ENCODE measurements at regions not wholly inside any gene's neighbourhood (a gene's known extent, or its start where the extent isn't known, plus 50 kb on each side); places are given as distances from the start of the nearest gene placed in this dataset.

DNA sequence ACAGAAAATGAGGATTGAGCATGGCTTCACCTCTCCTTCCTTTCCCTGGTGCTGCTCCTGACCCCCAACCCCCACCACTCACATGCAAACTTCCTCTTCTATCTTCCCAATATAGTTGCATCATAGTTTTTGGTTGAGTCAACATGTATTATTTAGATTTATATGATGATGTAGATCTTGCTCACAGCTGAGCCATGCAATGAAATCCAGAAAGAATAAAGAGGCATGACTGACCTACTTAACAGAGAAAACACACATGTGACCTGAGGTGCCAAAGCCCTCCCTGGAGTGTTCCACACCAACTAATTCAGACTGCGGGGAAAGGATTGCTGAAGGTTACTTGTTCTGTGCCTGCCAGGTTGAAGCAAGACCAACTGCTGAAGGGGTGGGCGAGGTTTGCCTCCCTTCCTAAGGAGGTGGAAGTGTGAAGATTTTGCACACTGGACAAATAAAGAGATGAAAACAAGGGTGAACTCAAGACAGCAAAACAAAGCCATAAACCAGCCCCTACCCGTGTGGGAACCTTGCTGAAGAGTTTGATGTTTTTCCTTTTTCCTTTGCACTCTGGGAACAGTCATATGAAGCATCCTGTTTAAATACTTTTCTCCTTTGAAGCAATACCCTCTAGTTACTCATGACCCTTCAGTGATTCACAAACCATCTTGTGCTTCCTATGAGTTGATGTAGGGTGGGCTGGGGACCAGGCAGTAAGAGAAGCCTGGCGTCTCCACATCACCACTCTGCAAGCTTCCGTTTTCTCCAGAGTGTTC, 155.2 kb upstream of the UBE2E1 start:
- TF ChIP-seq POLR2AphosphoS5 (IDR thresholded peaks at IDR 0.05; ENCODE audit: low read depth, low read length) (no peak), POLR2A (IDR thresholded peaks at IDR 0.05; ENCODE audit: low read depth, low read length) (no peak), TAF1 (IDR thresholded peaks at IDR 0.05; ENCODE audit: borderline replicate concordance, low read depth, low read length) (no peak)

Measured in GM12892 (cell line).